Esophagus squamous epithelium (tissue), 4 donors: ENCODE measurements at regions not wholly inside any gene's neighbourhood (a gene's known extent, or its start where the extent isn't known, plus 50 kb on each side); places are given as distances from the start of the nearest gene placed in this dataset.

ENCODE experiments used
- CTCF ChIP-seq, 6 experiments: fragments of 450-650 bp in 4 of 6; fragments of 200-600 bp in 2 of 6; sonication (generic) in 2 of 6; IDR thresholded peaks; one replicate each; pipeline ENCODE4 v1.5.1; 2016 to 2019; ENCODE audit warnings: antibody characterized with exemption in 6 of 6, mild to moderate bottlenecking in 4 of 6, moderate library complexity in 4 of 6
- POLR2A ChIP-seq, 4 donors: fragments of 450-650 bp; IDR thresholded peaks; one replicate each; pipeline ENCODE4 v1.6.1; 2017; ENCODE audit warnings: antibody characterized with exemption in 4 of 4, mild to moderate bottlenecking in 4 of 4, moderate library complexity in 3 of 4

GRCh38 chr4:30875658-30876269, 155.6 kb downstream of the PCDH7 start:
- TF ChIP-seq CTCF (IDR thresholded peaks at IDR 0.05) (no peak), POLR2A (IDR thresholded peaks at IDR 0.05) (no peak)
